Ascending aorta (tissue), 2 donors: ENCODE measurements at regions not wholly inside any gene's neighbourhood (a gene's known extent, or its start where the extent isn't known, plus 50 kb on each side); places are given as distances from the start of the nearest gene placed in this dataset.

ENCODE experiments used
- DNase-seq, 2 donors: peaks; one replicate each; pipeline ENCODE4 v3.0.0-alpha.2; 2019; ENCODE audit warnings: low spot score in 2 of 2
- H3K27ac ChIP-seq, 2 donors: fragments of 200-600 bp; sonication (generic); one replicate each; pipeline ENCODE4 v1.5.1; 2016 to 2017; ENCODE audit warnings: mild to moderate bottlenecking in 1 of 2
- H3K27me3 ChIP-seq: fragments of 200-600 bp; sonication (generic); one replicate; pipeline ENCODE4 v1.5.1; 2017
- H3K36me3 ChIP-seq, 2 donors: fragments of 200-600 bp; sonication (generic); one replicate each; pipeline ENCODE4 v1.5.1; 2016
- H3K4me1 ChIP-seq, 2 donors: fragments of 200-600 bp; sonication (generic); one replicate each; pipeline ENCODE4 v1.5.1; 2016 to 2017; ENCODE audit warnings: mild to moderate bottlenecking in 1 of 2
- H3K4me3 ChIP-seq, 2 donors: fragments of 200-600 bp; sonication (generic); one replicate each; pipeline ENCODE4 v1.5.1; 2016 to 2017; ENCODE audit warnings: mild to moderate bottlenecking in 1 of 2
- H3K9me3 ChIP-seq, 2 donors: fragments of 200-600 bp; sonication (generic); one replicate each; pipeline ENCODE4 v1.5.1; 2016
- CTCF ChIP-seq, 3 experiments: fragments of 200-600 bp in 2 of 3; fragments of 450-650 bp in 1 of 3; sonication (generic) in 2 of 3; IDR thresholded peaks; one replicate each; pipeline ENCODE4 v1.5.1; 2016 to 2019; ENCODE audit warnings: antibody characterized with exemption in 3 of 3, mild to moderate bottlenecking in 1 of 3, moderate library complexity in 1 of 3
- intact Hi-C: fragments of 100-400 bp; cut with DNase I; formaldehyde crosslinking; loops from one replicate; pipeline ENCODE4 v1.15.1; 2023

GRCh38 chr16:66220702-66221101 lies 145.8 kb upstream of the CDH5 start:
- DNase-seq, result no peak
- no peak overlapping the region for H3K27ac ChIP-seq
- H3K36me3 ChIP-seq, result no peaks in the 10 kb centered on the region
- no peaks in the 10 kb centered on the region for H3K4me1 ChIP-seq
- H3K27me3 ChIP-seq, result no peaks in the 10 kb centered on the region
- H3K9me3 ChIP-seq, result no peaks in the 10 kb centered on the region
- no peak for TF ChIP-seq CTCF (IDR thresholded peaks at IDR 0.05)
- H3K4me3 ChIP-seq, result no peak overlapping the region
- intact Hi-C loops, result no loop called here

GRCh38 chr16:66219491-66219890 lies 147.0 kb upstream of the CDH5 start:
- Histone ChIP-seq H3K4me1 (no peaks in the 10 kb centered on the region), H3K36me3 (no peaks in the 10 kb centered on the region), H3K4me3 (no peak overlapping the region), H3K27ac (no peak overlapping the region), H3K9me3 (no peaks in the 10 kb centered on the region), H3K27me3 (no peaks in the 10 kb centered on the region)
- DNase-seq, result no peak
- TF ChIP-seq CTCF (IDR thresholded peaks at IDR 0.05), result no peak
- intact Hi-C loops, result no loop called here

GRCh38 chr16:66212428-66212827 lies 154.1 kb upstream of the CDH5 start:
- TF ChIP-seq CTCF (IDR thresholded peaks at IDR 0.05), result no peak
- Histone ChIP-seq H3K4me3 (no peak overlapping the region), H3K27ac (no peak overlapping the region), H3K27me3 (no peaks in the 10 kb centered on the region), H3K36me3 (no peaks in the 10 kb centered on the region), H3K9me3 (no peaks in the 10 kb centered on the region), H3K4me1 (no peaks in the 10 kb centered on the region)
- DNase-seq, result no peak
- intact Hi-C loops, result no loop called here

- no peak for TF ChIP-seq CTCF (IDR thresholded peaks at IDR 0.05)
- intact Hi-C loops, result no loop called here
- Histone ChIP-seq H3K36me3 (no peaks in the 10 kb centered on the region), H3K27ac (no peak overlapping the region), H3K27me3 (no peaks in the 10 kb centered on the region), H3K4me3 (no peak overlapping the region), H3K4me1 (no peaks in the 10 kb centered on the region), H3K9me3 (no peaks in the 10 kb centered on the region)
- no peak for DNase-seq
Observed at GRCh38 chr16:66211651-66212050, 154.8 kb upstream of the CDH5 start.

- H3K4me1 ChIP-seq, result no peaks in the 10 kb centered on the region
- DNase-seq, result no peak
- intact Hi-C loops, result no loop called here
- H3K4me3 ChIP-seq, result no peak overlapping the region
- H3K27me3 ChIP-seq, result no peaks in the 10 kb centered on the region
- no peaks in the 10 kb centered on the region for H3K9me3 ChIP-seq
- TF ChIP-seq CTCF (IDR thresholded peaks at IDR 0.05), result no peak
- no peaks in the 10 kb centered on the region for H3K36me3 ChIP-seq
- H3K27ac ChIP-seq, result no peak overlapping the region
Observed at GRCh38 chr16:66207883-66208265, 158.6 kb upstream of the CDH5 start.

GRCh38 chr16:66207139-66207882 lies 159.2 kb upstream of the CDH5 start:
- DNase-seq, result no peak
- intact Hi-C loops, result no loop called here
- H3K9me3 ChIP-seq, result no peaks in the 10 kb centered on the region
- H3K4me1 ChIP-seq, result no peaks in the 10 kb centered on the region
- no peaks in the 10 kb centered on the region for H3K36me3 ChIP-seq
- H3K27me3 ChIP-seq, result no peaks in the 10 kb centered on the region
- no peak for TF ChIP-seq CTCF (IDR thresholded peaks at IDR 0.05)
- no peak overlapping the region for H3K27ac ChIP-seq
- no peak overlapping the region for H3K4me3 ChIP-seq
